IgD-negative memory B cell (primary cell): ENCODE measurements at regions not wholly inside any gene's neighbourhood (a gene's known extent, or its start where the extent isn't known, plus 50 kb on each side); places are given as distances from the start of the nearest gene placed in this dataset.
A peak's percentile ranks its signal among the peaks of the same experiment; 100 is the strongest.

Source experiments
- H3K27ac Mint-ChIP-seq, 3 donors: one replicate each; pipeline ENCODE4 v1.8.0; 2020 to 2022; ENCODE audit warnings: mild to moderate bottlenecking in 3 of 3, mixed read lengths in 3 of 3, moderate library complexity in 1 of 3
- H3K27me3 Mint-ChIP-seq: one replicate; pipeline ENCODE4 v1.8.0; 2021; ENCODE audit warnings: mixed read lengths
- H3K36me3 Mint-ChIP-seq: one replicate; pipeline ENCODE4 v1.8.0; 2020; ENCODE audit warnings: mild to moderate bottlenecking, mixed read lengths
- H3K4me1 Mint-ChIP-seq, 3 donors: one replicate each; pipeline ENCODE4 v1.8.0; 2020 to 2022; ENCODE audit warnings: mixed read lengths in 3 of 3, mild to moderate bottlenecking in 1 of 3
- H3K4me3 Mint-ChIP-seq, 4 donors: one replicate each; pipeline ENCODE4 v1.8.0; 2020 to 2022; ENCODE audit warnings: mild to moderate bottlenecking in 4 of 4, mixed read lengths in 4 of 4, moderate library complexity in 3 of 4
- H3K9me3 Mint-ChIP-seq, 3 donors: one replicate each; pipeline ENCODE4 v1.8.0; 2020 to 2021; ENCODE audit warnings: mixed read lengths in 3 of 3, mild to moderate bottlenecking in 1 of 3

DNA sequence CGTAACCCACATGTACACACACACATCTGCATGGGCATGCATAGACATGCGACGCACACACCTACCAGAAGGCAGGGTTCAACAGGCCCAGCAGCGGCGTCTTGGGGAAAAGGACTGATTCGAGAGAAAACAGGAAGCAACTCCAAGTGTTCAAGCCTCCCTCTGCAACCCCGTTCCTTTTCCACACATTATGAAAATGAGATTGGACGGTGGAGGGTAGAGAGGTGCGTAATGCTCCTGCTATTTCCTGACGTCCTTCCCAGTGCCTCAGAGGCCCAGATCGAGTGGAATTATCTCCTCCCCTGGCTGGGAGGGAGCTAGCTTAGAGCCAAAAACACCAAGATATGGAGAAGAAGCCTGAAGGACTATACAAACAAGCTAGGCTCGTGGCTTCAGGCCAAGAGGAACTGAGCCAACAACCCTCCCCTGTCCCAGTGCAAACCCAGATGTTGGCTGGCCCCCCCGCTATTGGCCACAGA is 289.2 kb downstream of the MN1 start:
- no peak overlapping the region for H3K4me3 Mint-ChIP-seq
- no peaks in the 10 kb centered on the region for H3K4me1 Mint-ChIP-seq
- H3K9me3 Mint-ChIP-seq = peaks cover 0 to 3% (median 0%) of the 10 kb centered on the region in 3 donors
- H3K36me3 Mint-ChIP-seq = no peaks in the 10 kb centered on the region
- H3K27ac Mint-ChIP-seq = no peak overlapping the region
- peaks cover 1% of the 10 kb centered on the region for H3K27me3 Mint-ChIP-seq

DNA sequence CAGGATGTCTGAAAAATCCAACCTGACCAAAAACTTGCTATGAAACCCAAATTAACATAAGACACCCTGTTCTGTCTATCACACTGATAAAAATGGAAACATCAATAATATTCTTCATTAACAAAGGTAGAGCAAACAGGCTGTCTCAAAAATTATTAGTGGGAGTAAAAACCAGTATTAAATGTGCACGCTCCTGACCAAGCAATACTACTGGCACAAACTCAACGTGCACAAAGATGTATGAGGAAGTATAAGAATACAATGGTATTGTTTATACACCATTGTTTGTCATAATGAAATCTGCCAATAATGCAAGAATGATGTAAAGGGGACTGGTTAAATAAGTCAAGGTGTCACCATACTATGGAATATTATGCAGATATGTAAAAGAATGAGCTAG is 288.5 kb downstream of the MN1 start:
- Mint-ChIP-seq H3K4me1 (no peaks in the 10 kb centered on the region), H3K27me3 (peaks cover 1% of the 10 kb centered on the region), H3K36me3 (no peaks in the 10 kb centered on the region), H3K4me3 (no peak overlapping the region), H3K27ac (no peak overlapping the region), H3K9me3 (peaks cover 0 to 3% (median 0%) of the 10 kb centered on the region in 3 donors)

GRCh38 chr22:27514601-27515523 is 286.7 kb downstream of the MN1 start:
- Mint-ChIP-seq H3K9me3 (peaks cover 0 to 2% (median 0%) of the 10 kb centered on the region in 3 donors), H3K27me3 (peaks cover 6% of the 10 kb centered on the region), H3K36me3 (no peaks in the 10 kb centered on the region), H3K4me3 (no peak overlapping the region), H3K27ac (no peak overlapping the region), H3K4me1 (no peaks in the 10 kb centered on the region)

DNA sequence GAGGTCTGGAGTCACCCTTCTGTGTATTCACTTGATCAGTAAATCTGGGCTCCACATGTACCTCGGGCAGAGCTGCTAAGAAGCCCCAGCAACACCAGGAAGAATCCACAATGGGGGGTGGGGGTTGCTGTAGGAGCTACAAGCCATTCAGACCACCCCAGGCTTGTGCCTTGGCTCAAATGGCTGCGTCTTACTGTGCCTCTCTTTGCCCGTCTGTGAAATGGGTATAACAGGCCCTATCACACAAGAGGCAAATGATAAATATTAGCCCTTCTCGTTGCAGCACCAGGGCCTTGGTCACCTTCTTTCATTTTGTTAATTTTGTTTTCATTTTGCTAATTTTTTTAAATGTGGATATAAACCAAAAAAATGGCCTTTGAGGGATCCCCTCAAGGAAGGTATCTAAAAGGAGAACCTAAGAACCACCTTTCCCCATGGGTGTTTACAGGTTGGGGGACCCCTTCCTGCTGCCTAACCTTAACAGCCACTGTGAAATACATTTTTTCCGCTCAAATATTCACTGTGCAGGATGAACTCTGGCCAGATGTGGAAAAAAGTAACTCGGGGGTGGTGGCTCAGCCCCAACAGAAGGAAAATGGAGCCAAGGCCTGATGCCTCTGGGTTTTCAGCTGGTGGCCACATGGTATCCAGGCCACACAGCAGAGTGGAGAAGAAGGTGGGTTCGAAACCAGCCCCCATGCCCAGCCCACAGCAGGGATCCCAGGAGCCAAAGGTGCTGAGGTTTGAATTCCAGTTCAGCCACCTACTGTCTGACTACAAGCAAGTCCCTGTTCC is 284.0 kb downstream of the MN1 start:
- no peaks in the 10 kb centered on the region for H3K4me1 Mint-ChIP-seq
- peaks cover 6% of the 10 kb centered on the region for H3K27me3 Mint-ChIP-seq
- no peaks in the 10 kb centered on the region for H3K36me3 Mint-ChIP-seq
- H3K4me3 Mint-ChIP-seq = no peak overlapping the region
- H3K27ac Mint-ChIP-seq = no peak overlapping the region
- no peaks in the 10 kb centered on the region for H3K9me3 Mint-ChIP-seq

- Mint-ChIP-seq H3K4me3 (no peak overlapping the region), H3K27ac (no peak overlapping the region), H3K9me3 (no peaks in the 10 kb centered on the region), H3K36me3 (no peaks in the 10 kb centered on the region), H3K4me1 (no peaks in the 10 kb centered on the region), H3K27me3 (peaks cover 6% of the 10 kb centered on the region)
Measured at GRCh38 chr22:27518531-27519340, 282.8 kb downstream of the MN1 start.

DNA sequence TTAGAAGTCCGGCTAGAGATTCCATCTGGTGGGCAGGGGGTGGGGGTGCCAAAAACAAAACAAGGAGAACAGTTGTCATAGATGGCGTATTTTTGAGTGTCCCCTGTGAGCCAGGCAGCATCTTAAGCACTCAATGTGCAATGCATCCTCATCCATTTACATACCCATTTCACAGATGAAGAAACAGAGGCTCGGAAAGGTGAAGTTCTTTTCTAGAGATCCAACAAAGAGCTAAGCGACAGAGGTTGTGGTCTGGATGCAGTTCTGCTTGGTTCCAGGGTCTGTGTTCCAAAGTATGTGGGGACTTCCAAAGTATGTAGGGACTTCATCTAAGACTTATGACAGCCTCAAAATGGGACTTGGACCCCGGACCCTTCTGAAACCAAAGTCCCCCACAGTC is 277.8 kb downstream of the MN1 start:
- no peak overlapping the region for H3K4me3 Mint-ChIP-seq
- no peaks in the 10 kb centered on the region for H3K36me3 Mint-ChIP-seq
- H3K27ac Mint-ChIP-seq = peak overlapping the region in 1 of 3 donors; percentile 62
- H3K27me3 Mint-ChIP-seq = peaks cover 5% of the 10 kb centered on the region
- peaks cover 0 to 7% (median 0%) of the 10 kb centered on the region in 3 donors for H3K9me3 Mint-ChIP-seq
- no peaks in the 10 kb centered on the region for H3K4me1 Mint-ChIP-seq

- no peak overlapping the region for H3K27ac Mint-ChIP-seq
- H3K4me1 Mint-ChIP-seq = no peaks in the 10 kb centered on the region
- no peaks in the 10 kb centered on the region for H3K36me3 Mint-ChIP-seq
- H3K9me3 Mint-ChIP-seq = peaks cover 2 to 12% (median 2%) of the 10 kb centered on the region in 3 donors
- no peaks in the 10 kb centered on the region for H3K27me3 Mint-ChIP-seq
- no peak overlapping the region for H3K4me3 Mint-ChIP-seq
Measured at GRCh38 chr22:27525711-27526110, 275.8 kb downstream of the MN1 start.

DNA sequence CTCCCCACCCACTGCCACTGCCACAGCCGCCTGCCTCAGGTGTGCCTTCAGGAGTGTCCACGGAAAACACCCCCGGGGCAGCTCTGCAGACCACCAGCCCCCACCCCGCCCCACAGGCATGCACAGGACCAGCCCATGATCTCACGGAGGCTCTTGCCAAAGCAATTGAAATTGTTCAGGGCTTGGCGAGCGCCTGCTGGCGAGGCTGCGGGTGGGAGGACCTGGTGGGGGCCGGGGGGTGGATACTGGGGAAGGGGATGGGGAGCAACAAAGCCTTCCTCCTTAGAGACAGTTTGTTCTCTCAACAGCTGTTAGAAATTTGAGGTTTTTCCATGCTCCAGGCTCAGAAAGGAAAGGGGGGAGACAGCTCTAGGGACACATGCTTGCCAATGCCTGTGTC is 274.7 kb downstream of the MN1 start:
- no peaks in the 10 kb centered on the region for H3K27me3 Mint-ChIP-seq
- no peaks in the 10 kb centered on the region for H3K4me1 Mint-ChIP-seq
- no peaks in the 10 kb centered on the region for H3K36me3 Mint-ChIP-seq
- no peak overlapping the region for H3K27ac Mint-ChIP-seq
- no peak overlapping the region for H3K4me3 Mint-ChIP-seq
- peaks cover 2 to 15% (median 2%) of the 10 kb centered on the region in 3 donors for H3K9me3 Mint-ChIP-seq

DNA sequence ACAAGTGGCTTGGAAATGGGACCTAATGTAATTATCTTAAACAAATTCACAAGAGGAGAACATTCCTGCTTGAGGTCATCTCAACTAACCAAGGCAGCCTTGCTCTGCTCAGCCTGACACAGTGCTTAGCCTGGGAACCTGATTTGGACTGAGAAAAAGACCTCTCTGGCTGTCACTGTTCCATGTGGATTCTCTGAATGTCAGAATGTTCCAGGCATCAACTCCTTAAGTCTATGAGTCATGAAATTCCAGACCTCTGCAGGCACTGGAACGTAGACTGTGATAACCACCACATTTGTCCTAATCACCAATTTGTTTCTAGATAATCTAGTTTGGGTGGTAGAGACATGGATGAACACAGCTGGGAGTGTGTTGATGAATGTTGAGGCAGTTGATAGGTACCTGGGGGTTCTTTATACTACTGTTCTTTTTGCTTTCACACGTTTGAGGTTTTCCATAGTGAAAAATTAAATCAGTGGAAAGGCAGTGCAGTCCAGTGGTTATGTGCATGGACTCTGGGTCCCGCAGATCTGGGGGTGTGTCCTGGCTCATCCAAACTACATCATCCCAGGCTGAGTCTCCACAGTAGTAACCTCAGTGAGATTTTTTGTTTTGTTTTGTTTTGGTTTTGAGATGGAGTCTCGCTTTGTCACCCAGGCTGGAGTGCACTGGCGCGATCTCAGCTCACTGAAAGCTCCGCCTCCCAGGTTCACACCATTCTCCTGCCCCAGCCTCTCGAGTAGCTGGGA is 269.6 kb downstream of the MN1 start:
- Mint-ChIP-seq H3K27ac (no peak overlapping the region), H3K9me3 (peaks cover 2 to 12% (median 4%) of the 10 kb centered on the region in 3 donors), H3K36me3 (no peaks in the 10 kb centered on the region), H3K4me3 (no peak overlapping the region), H3K27me3 (no peaks in the 10 kb centered on the region), H3K4me1 (peaks cover 0 to 1% (median 0%) of the 10 kb centered on the region in 3 donors)

- no peaks in the 10 kb centered on the region for H3K36me3 Mint-ChIP-seq
- H3K9me3 Mint-ChIP-seq = peaks cover 2 to 12% (median 4%) of the 10 kb centered on the region in 3 donors
- no peak overlapping the region for H3K27ac Mint-ChIP-seq
- peaks cover 0 to 1% (median 0%) of the 10 kb centered on the region in 3 donors for H3K4me1 Mint-ChIP-seq
- H3K27me3 Mint-ChIP-seq = no peaks in the 10 kb centered on the region
- no peak overlapping the region for H3K4me3 Mint-ChIP-seq
Measured at GRCh38 chr22:27533105-27533745, 268.3 kb downstream of the MN1 start.

- Mint-ChIP-seq H3K36me3 (no peaks in the 10 kb centered on the region), H3K4me3 (no peak overlapping the region), H3K27me3 (no peaks in the 10 kb centered on the region), H3K4me1 (peaks cover 0 to 1% (median 0%) of the 10 kb centered on the region in 3 donors), H3K9me3 (peaks cover 2 to 12% (median 2%) of the 10 kb centered on the region in 3 donors), H3K27ac (no peak overlapping the region)
Measured at GRCh38 chr22:27534720-27535125, 266.8 kb downstream of the MN1 start.

DNA sequence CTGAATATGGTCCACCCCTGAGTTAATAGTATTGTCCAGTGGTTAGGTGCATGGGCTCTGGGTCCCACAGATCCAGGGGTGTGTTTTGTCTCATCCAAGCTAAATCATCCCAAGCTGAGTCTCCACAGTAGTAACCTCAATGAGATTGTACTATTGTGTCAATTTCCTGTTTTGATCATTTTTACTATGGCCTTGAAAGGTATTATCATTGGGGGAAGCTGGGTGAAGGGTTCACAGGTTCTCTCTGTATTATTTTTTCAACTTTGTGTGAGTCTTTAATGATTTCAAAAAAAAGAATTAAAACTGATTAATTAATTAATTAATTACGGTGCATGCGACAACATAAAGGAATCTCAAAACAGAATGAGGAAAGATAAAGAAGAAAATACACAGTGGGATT is 266.1 kb downstream of the MN1 start:
- no peak overlapping the region for H3K4me3 Mint-ChIP-seq
- no peaks in the 10 kb centered on the region for H3K36me3 Mint-ChIP-seq
- H3K4me1 Mint-ChIP-seq = peaks cover 0 to 1% (median 0%) of the 10 kb centered on the region in 3 donors
- no peaks in the 10 kb centered on the region for H3K27me3 Mint-ChIP-seq
- H3K27ac Mint-ChIP-seq = no peak overlapping the region
- H3K9me3 Mint-ChIP-seq = peaks cover 0 to 9% (median 2%) of the 10 kb centered on the region in 3 donors

DNA sequence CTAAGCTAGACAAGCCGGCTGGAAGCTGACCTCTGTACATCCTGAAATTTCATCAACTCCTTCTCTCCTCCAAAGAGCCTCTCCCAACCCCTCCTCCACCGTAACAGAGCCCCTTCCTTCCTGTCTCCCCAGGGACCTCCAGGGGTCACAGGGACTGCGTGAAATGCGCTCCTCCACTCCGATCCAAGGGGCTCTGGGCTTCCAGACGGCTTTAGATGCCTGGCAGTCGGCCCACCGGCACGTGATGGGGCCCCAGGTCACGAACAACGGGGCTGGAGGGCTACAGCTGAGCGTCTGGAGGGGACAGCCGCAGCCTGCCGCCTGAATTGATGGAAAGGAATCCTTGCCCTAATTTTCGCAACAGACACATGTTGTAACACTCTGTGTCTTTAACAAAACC is 264.1 kb downstream of the MN1 start:
- Mint-ChIP-seq H3K36me3 (no peaks in the 10 kb centered on the region), H3K9me3 (peaks cover 0 to 4% (median 3%) of the 10 kb centered on the region in 3 donors), H3K4me1 (peaks cover 0 to 1% (median 0%) of the 10 kb centered on the region in 3 donors), H3K4me3 (no peak overlapping the region), H3K27me3 (no peaks in the 10 kb centered on the region), H3K27ac (no peak overlapping the region)

GRCh38 chr22:27538666-27539065 is 262.9 kb downstream of the MN1 start:
- no peaks in the 10 kb centered on the region for H3K4me1 Mint-ChIP-seq
- H3K27ac Mint-ChIP-seq = no peak overlapping the region
- H3K36me3 Mint-ChIP-seq = no peaks in the 10 kb centered on the region
- H3K9me3 Mint-ChIP-seq = peaks cover 0 to 3% (median 3%) of the 10 kb centered on the region in 3 donors
- no peak overlapping the region for H3K4me3 Mint-ChIP-seq
- H3K27me3 Mint-ChIP-seq = peaks cover 2% of the 10 kb centered on the region
